HG02970 (cell line): ENCODE measurements at regions not wholly inside any gene's neighbourhood (a gene's known extent, or its start where the extent isn't known, plus 50 kb on each side); places are given as distances from the start of the nearest gene placed in this dataset.
A peak's percentile ranks its signal among the peaks of the same experiment; 100 is the strongest.
"Not testable (repeated sequence)": the region's sequence is repeated elsewhere in the genome, so short reads cannot be mapped to it uniquely, and the experiment has no call there.

Experiments
- ATAC-seq: cut with Tn5 transposase; IDR thresholded peaks from one replicate; pipeline ENCODE4 v1.9.1; 2021; ENCODE audit warnings: mild to moderate bottlenecking, moderate library complexity, moderate number of reproducible peaks; ENCODE audit not compliant: unreplicated experiment, low FRiP score

DNA sequence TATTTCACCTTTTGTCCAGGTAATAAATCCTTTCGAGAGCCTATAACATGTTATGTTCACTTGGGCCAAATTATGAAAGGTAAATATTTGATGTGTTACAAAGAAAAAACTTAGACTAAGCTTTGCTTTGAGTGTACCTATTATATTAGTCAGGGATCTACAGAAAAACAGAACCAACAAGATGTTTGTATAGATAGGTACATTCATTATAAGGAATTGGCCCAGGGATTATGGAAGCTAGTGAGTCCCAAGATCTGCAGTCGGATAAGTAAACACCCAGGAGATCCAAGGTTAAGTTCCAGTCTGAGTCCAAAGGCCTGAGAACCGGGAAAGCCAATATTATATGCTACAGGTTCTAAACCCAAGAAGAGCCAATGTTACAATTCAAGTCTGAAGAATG lies 234.5 kb downstream of the NRIP1 start:
- ATAC-seq: no peak

DNA sequence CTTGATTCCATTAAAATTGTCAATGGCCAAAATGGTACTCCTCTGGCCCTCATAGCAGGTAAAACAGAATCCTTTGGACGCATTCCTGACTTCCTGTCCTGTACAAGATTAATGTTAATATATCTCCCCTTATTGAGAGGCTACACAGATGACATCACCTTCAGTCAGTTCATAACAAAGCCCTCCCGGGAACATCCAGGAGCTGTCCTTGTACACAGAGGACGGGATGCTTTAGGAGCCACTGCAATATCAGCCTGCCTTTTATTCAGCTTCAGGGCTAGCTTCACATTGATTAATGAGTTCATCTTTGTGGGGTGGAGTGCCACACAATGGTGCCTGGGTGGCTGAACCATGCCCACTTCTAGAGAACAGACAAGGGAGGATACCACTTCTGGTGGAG lies 235.1 kb downstream of the NRIP1 start:
- ATAC-seq: no peak

DNA sequence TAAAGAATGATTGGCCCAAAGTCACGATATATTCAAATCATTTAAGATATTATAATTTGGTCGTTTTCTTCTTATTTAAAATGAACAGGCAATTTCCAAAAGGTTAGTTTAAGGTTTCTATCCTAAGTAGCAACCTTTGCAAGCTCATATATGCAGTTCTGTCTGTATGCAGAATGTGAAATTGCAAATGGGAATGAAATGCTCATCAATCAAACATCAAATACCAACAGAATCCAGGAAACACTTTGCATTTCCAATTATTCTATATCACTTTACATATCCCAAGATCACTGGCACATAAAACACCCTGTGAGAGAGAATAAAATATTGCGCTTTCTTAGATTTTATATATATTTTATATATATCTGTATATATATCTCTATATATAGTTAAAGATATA lies 237.3 kb downstream of the NRIP1 start:
- ATAC-seq: no peak

DNA sequence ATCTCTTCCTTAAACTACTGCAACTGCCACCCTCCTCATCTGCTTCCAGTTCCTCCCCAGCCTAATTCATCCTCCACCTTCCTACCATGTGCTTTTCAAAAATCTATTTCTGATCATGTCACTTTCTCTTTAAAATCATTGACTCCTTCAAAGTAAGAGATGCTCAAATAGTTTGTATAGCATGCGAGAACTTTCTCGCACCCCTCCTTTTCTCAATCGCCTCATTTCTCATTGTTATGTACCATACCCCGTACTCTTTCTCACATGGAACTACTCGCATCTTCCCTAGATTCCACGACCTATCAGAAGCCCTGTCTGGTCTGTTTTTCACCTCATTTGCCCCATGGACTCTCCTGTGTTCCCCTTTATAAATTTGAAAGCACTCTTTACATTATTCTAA lies 238.2 kb downstream of the NRIP1 start:
- no peak for ATAC-seq

DNA sequence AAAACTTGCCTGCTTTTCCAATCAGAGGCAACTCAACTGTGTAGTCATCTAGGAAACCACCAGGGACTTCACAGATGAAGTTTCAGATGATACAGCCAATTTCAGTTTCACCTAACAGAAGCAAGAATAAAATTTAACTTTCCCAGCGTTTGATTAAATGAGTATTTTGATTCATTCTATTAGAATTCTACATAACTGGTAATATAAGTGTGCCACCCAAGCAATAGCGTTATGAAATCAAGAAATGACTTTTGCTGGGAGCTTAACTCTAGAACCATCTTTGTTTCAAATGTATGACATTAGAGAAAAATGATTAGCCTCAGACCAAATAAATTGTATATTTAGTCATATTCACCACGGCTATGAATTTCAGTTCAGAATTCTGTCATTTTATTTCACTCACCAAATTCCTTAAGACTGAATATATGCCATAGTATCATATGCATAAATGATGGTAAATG lies 239.3 kb downstream of the NRIP1 start:
- peak; percentile 59 for ATAC-seq

DNA sequence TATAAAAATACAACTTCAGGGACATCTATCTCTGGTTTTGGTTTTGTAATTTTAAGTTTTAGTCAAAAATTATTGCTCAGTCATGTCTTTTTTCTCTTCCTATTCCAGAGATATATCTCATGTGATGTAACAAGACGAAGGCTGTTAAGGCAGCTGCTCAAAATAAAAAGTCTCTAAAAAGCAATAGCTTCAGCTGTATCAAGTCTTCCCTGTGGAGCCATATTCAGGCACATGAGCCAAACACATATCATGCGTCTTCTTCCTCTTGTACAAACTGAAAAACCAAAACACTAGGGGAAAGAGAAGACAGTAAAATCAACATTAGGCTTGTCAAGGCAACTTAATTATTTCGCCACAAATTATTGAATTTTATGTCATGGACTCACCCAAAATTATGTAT lies 240.7 kb downstream of the NRIP1 start:
- ATAC-seq: no peak

DNA sequence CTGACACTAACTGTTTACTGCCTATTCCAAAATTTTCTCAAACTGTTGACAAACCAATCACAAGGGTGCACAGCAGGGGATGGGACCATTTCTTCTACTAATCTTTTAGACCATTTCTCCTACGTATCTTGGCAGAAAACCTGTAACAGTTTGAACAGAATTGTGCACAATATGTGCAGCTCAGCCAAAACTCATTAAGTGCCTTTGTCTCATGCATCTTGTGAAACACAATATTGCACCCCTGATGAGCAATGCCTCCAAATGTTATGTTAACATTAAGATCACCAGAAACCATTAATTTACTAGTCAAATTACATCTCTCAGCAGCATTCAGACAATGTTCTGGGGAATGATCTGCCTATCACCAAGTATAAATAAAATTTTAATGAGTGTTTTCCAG lies 247.5 kb downstream of the NRIP1 start:
- no peak for ATAC-seq

DNA sequence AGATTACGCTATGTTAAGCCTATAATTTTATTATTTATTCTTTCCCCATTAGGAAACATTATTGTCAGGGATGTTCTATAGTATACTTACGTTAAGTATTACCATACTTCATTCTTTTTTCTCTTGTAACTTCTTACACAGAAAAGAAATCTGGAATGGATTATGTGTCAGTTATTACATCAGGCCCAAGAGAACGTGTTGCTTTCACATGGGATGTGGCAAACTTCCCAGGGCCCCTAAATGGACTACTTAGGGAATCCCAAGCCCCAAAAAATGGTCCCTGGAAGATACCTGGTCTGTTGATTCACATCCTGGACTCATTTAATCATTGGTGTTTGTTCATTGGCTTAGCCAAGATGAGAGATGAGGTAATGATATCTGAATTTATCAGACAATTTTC lies 249.8 kb downstream of the NRIP1 start:
- no peak for ATAC-seq

DNA sequence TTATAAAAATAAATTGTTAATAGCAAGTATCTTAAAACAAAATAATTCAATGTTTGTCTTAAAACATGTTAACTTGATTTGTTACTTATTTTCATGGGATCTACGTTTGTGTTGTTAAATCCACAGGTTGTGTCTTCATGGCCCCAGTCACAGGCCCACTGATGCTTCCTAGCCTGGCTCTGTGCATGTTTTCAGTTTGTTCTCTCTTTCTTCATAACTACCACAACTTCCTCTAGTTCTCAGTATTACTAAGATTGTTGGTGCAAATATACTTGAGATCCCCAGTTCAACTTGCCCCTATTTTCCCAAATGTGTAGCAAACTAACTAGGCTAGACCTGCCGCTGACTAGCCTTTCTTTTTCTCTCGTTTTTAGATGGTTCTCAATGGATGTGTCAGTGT lies 250.5 kb downstream of the NRIP1 start:
- no peak for ATAC-seq

DNA sequence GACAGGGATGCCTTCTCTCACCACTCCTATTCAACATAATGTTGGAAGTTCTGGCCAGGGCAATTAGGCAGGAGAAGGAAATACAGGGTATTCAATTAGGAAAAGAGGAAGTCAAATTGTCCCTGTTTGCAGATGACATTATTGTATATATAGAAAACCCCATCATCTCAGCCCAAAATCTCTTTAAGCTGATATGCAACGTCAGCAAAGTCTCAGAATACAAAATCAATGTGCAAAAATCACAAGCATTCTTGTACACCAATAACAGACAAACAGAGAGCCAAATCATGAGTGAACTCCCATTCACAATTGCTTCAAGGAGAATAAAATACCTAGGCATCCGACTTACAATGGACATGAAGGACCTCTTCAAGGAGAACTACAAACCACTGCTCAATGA lies 258.1 kb upstream of the SAMSN1 start:
- ATAC-seq: not testable (repeated sequence)

DNA sequence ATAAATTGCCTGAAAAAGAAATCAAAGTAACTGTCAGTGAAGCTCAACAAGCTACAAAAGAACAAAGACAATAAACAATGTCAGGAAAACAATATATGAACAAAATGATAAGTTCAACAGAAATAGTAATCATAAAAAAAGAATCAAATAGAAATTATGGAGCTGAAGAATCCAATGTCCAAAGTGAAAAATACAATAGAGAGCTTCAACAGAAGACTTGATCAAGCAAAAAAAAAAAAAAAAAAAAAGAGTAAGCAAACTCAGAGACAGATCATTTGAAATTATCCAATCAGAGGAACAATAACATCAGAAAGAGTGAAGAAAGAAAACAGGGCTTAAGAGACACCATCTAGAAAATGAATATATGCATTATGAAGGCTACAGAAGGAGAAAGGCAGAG lies 251.4 kb upstream of the SAMSN1 start:
- ATAC-seq: no peak

DNA sequence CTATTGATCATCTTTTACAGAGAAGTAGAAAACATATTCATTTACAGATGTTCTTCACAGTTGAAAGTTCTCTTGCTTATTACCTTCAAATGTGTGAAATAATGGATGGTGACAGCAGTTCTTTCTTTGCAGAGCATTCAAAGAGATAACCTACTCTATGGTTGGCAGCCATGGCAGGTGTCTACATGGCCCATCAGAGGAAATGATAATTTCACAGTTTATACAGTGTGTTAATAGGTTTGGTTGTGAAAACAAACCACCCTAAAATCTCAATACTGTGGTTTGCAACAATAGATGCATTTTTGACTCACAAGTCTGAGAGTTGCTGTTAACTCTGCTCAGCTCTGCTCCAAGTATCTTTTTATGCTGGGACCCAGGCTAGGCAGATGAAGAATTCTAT lies 241.2 kb upstream of the SAMSN1 start:
- no peak for ATAC-seq

DNA sequence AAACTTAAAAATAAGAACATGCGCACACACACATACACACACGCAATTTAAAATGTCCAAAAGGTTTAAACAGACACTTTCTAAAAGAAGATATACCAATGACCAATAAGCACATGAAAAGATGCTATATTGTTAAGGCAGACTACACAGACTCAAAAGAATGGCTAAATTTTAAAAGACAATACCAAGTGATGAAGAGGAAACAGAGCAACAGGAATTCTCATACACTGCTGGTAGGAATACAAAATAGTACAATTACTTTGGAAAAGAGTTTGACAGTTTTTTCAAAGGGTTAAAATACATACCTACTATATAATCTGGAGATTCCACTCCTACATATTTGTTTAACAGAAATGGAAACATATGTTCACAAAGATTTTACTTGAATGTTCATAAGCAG lies 239.6 kb upstream of the SAMSN1 start:
- no peak for ATAC-seq

DNA sequence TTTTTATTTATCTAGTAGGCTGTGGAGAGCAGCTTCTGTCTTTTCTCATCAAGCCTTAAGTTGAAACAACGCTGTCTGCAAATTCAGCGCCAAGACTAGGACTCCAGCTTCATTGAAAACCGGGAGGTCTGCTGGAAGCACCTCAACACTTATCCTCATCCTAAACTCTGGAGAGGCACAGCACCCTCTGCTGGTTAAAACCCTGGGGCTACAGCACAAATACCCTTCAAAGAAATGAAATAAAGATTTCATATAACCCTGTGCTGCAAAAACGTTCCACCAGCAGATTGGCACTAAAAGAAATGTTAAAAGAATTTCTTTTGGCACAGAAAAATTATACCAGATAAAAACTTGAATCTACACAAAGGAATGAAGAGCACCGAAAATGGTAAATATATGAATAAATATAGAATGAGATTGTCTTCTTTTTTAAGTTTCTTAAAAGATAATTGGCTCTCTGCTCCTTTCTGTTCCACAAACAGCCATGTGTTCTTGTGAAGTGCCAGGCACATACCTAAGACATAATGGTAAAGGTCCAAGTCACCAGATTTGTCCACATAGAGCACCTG lies 227.7 kb upstream of the SAMSN1 start:
- ATAC-seq: no peak

DNA sequence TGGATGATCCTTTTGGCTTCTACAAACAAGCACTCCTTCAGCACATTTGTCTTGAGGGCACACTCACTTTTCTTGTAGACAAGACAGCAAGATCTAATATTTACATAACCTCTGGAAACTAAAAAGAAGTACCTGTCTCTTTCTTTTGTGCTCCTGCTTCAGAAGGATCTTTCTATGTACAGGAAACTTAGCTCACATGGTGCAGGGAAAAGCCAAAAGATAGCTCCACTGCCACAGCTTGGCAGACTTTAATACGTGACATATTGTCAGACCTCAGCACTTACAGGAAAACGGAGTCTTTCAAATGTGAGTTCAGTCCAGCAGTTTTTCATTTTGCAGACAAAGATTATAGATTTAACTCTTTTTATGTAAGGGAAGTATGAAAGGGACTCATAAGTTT lies 225.5 kb upstream of the SAMSN1 start:
- no peak for ATAC-seq

DNA sequence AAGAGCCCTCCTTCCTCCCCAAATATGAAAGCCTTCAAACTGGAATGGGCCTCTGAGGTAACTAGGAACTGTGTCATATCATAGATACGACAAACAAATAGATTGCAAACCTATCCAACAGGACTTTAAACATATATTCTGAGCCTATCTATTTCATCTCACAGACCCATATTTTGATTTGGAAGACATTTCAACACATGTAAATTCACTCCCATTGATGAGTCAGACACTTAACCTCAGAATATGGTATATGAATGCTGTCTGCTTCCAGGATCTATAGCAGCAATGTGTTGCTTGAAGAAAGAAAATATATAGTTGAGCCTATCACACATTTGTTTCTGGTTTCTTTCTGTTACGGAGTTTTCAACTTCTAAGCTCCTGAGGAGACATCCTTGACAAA lies 221.9 kb upstream of the SAMSN1 start:
- no peak for ATAC-seq

DNA sequence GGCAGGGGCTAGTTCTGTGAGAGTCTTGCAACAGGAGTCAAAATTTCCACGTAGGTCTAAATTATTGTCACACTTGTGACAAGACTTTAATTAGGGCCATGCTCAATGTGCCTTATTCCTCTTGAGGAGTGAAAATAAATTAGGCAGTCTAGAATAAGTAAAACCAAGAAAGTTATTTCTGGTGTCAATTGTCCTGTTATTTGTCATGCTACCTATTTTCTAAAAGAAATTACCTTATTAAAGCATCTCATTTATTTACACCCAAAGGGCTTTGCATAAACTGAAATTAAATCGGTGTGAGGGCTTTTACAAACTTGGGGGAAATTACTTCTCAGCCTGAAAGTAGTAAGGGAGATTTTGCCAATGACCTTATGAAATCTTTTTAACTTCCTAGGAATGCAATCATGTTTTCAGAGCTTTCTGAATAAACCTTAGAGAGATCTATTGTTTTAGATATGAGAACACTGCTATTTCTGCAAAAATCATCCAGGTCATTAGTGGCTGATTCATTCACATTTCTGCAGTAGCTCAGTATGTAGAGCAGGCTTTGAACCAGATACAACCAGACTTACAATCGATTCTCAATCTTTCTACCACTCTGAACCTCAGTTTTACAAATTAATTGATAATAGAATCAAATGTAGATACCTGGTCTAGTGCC lies 221.2 kb upstream of the SAMSN1 start:
- no peak for ATAC-seq

DNA sequence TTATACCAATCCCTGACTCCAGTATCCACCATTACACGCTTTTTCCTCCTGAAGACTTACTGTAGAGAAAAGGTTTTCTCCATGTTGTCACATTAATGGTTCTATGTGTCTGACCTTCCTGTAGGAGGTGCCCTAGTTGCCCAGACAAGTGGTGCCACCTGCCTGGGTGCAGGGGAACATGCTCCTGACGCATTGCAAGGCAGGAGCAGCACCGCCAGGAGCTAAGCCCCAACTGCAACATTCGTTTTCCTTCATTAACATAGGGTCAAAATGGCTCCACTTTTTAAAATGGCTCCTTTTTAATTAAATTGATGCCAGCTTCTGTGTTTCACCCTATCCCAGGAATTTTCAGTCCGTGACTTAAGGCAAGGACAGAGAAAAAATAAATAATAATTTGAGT lies 220.1 kb upstream of the SAMSN1 start:
- ATAC-seq: no peak

DNA sequence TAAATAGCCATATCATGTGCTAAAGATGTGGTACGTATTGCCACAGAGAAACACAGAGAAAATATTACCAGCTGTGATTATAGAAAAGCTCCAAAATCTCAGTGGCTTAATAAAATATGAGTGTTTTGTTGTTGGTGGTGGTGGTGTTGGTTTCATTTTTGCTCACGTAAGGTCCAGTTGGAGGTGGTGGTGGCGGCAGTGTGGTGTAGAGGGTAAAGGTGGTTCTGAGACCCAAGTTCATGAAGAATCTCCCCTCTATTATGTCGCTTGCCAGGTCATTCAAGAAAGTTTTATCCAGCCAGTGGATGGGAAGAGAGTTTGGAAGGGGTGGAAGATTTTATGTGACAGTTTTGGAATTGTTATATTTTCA lies 217.6 kb upstream of the SAMSN1 start:
- peak; percentile 28 for ATAC-seq

DNA sequence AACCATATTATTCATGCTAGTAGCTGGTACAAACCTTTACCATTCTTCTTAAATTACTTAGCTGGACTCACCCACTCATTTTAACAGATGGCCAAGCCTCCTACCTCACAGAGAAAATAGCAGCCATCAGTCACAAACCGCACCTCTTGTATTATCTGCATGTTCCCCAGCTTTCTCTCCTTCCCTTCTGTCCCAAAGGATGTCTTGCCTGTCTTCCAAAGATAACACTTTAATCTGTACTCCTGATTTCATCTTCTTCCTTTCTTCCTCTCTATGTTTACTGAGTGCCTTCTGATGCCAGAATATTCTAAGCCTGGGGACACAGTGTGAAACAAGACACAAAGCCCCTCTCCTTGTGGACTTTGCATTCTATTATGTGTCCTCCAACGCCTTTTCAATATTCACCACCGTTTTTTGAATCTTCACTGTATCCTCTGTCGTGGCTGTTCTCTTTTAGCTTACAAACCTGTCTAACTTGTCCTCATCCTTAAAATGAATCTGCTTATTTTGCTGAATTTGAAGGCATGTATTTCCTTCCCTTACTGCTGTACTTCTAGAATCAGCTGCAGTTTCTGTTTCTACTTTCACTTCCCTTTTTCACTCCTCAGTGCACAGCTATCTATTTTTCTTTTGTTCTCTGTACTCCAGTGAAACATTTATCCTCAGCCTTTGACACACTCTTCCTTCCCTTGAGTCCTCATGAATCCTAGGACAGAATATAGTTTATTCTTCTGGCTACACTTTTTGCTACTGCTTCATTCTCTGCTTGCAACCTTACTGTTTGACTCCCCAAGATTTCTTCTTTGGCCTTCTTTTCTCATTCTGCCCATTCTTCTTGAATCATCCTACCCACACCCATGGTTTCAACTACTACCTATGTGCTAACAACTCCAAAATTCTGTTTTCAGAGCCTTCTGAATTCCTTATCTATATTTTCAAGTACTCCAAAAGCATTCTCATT lies 216.9 kb upstream of the SAMSN1 start:
- ATAC-seq: peak; percentile 97

DNA sequence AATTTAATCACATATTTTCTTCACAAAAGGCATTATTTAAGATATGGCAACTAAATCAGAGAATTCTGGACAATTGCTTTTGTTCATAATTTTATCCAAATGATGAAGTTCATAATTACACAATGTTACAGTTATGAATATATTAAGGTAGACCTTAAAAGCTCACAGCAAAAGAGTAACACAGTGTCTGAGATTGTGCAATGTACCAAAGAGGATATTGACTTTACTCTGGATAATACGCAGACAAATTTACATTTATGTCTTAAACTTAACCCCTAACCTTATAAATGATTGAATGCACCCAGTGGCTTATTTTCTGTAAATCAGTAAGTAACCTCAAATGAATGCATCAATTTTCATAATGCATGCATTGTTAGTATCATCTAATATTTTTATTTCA lies 216.2 kb upstream of the SAMSN1 start:
- ATAC-seq: no peak

DNA sequence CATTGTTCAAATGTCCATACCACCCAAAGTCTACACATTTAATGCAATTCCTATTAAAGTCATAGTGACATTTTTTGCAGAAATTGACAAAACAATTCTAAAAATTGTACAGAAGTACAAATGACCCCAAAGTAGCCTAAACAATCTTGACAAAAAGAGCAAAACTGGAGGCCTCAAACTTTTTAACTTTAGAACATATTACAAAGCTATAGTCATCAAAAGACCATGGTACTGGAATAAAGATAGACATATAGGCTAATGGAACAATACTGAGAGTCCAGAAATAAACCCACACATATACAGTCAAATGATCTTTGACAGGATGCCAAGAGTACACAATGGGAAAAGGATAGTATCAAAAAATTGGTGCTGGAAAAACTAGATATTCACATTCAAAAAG lies 213.2 kb upstream of the SAMSN1 start:
- no peak for ATAC-seq
